ENCODE measurements at regions not wholly inside any gene's neighbourhood (a gene's known extent, or its start where the extent isn't known, plus 50 kb on each side); places are given as distances from the start of the nearest gene placed in this dataset.

GRCh38 chr2:36140391-36140790 lies 215.2 kb upstream of the CRIM1 start (continued):
- TF ChIP-seq, protein P1, sequence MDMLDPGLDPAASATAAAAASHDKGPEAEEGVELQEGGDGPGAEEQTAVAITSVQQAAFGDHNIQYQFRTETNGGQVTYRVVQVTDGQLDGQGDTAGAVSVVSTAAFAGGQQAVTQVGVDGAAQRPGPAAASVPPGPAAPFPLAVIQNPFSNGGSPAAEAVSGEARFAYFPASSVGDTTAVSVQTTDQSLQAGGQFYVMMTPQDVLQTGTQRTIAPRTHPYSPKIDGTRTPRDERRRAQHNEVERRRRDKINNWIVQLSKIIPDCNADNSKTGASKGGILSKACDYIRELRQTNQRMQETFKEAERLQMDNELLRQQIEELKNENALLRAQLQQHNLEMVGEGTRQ (CRISPR knock-in tag; IDR thresholded peaks at IDR 0.05), result no peak
- TF ChIP-seq ZNF425 (CRISPR knock-in tag; conservative IDR thresholded peaks at IDR 0.05) (no peak), ZNF219 (CRISPR knock-in tag; IDR thresholded peaks at IDR 0.05; ENCODE audit: borderline replicate concordance) (no peak), TP53 (CRISPR knock-in tag; IDR thresholded peaks at IDR 0.05) (no peak), ATF1 (CRISPR knock-in tag; IDR thresholded peaks at IDR 0.05) (no peak)
- TF ChIP-seq, protein P2, sequence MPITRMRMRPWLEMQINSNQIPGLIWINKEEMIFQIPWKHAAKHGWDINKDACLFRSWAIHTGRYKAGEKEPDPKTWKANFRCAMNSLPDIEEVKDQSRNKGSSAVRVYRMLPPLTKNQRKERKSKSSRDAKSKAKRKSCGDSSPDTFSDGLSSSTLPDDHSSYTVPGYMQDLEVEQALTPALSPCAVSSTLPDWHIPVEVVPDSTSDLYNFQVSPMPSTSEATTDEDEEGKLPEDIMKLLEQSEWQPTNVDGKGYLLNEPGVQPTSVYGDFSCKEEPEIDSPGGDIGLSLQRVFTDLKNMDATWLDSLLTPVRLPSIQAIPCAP (CRISPR knock-in tag; IDR thresholded peaks at IDR 0.05), result no peak

GRCh38 chr2:36137612-36138011 lies 218.0 kb upstream of the CRIM1 start:
- Mint-ChIP-seq H3K27ac (no peak overlapping the region), H3K4me1 (no peaks in the 10 kb centered on the region), H3K9me3 (peaks cover 3% of the 10 kb centered on the region; the same call in 1 of the 2 replicates), H3K36me3 (no peaks in the 10 kb centered on the region), H3K27me3 (ENCODE audit: low read depth) (no peaks in the 10 kb centered on the region), H3K4me3 (no peak overlapping the region)
- POLR2A ChIA-PET, result no interaction called here
- TF ChIP-seq ETV6 (CRISPR knock-in tag; IDR thresholded peaks at IDR 0.05) (no peak), TEAD1 (CRISPR knock-in tag; IDR thresholded peaks at IDR 0.05) (no peak), IRF2 (CRISPR knock-in tag; IDR thresholded peaks at IDR 0.05; ENCODE audit: borderline replicate concordance, low read depth) (no peak), FOXK1 (CRISPR knock-in tag; IDR thresholded peaks at IDR 0.05) (no peak), CREM (CRISPR knock-in tag; IDR thresholded peaks at IDR 0.05) (no peak), SP1 (CRISPR knock-in tag; conservative IDR thresholded peaks at IDR 0.05) (no peak), NFATC4 (CRISPR knock-in tag; IDR thresholded peaks at IDR 0.05) (no peak), NFE2L1 (CRISPR knock-in tag; IDR thresholded peaks at IDR 0.05) (no peak), USF1 (CRISPR knock-in tag; IDR thresholded peaks at IDR 0.05) (no peak), MLX (CRISPR knock-in tag; IDR thresholded peaks at IDR 0.05) (no peak), ZNF512 (CRISPR knock-in tag; IDR thresholded peaks at IDR 0.05; ENCODE audit: borderline replicate concordance) (no peak), NR2C2 (CRISPR knock-in tag; IDR thresholded peaks at IDR 0.05) (no peak), CREB1 (CRISPR knock-in tag; IDR thresholded peaks at IDR 0.05) (no peak)
- TF ChIP-seq, protein P3, sequence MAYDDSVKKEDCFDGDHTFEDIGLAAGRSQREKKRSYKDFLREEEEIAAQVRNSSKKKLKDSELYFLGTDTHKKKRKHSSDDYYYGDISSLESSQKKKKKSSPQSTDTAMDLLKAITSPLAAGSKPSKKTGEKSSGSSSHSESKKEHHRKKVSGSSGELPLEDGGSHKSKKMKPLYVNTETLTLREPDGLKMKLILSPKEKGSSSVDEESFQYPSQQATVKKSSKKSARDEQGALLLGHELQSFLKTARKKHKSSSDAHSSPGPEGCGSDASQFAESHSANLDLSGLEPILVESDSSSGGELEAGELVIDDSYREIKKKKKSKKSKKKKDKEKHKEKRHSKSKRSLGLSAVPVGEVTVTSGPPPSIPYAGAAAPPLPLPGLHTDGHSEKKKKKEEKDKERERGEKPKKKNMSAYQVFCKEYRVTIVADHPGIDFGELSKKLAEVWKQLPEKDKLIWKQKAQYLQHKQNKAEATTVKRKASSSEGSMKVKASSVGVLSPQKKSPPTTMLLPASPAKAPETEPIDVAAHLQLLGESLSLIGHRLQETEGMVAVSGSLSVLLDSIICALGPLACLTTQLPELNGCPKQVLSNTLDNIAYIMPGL (CRISPR knock-in tag; IDR thresholded peaks at IDR 0.05), result no peak
- TF ChIP-seq, protein P4, sequence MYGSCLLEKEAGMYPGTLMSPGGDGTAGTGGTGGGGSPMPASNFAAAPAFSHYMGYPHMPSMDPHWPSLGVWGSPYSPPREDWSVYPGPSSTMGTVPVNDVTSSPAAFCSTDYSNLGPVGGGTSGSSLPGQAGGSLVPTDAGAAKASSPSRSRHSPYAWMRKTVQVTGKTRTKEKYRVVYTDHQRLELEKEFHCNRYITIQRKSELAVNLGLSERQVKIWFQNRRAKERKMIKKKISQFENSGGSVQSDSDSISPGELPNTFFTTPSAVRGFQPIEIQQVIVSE (CRISPR knock-in tag; IDR thresholded peaks at IDR 0.05; ENCODE audit: borderline replicate concordance), result no peak
- CTCF ChIA-PET, result no interaction called here
- DNase-seq (ENCODE audit: low spot score) (no peak), ATAC-seq (no peak)

Measured in WTC11 (cell line).